HEK293T (cell line): ENCODE measurements at regions not wholly inside any gene's neighbourhood (a gene's known extent, or its start where the extent isn't known, plus 50 kb on each side); places are given as distances from the start of the nearest gene placed in this dataset.
"Not testable (repeated sequence)": the region's sequence is repeated elsewhere in the genome, so short reads cannot be mapped to it uniquely, and the experiment has no call there.

ENCODE experiments used
- ARNT ChIP-seq: fragments of 450-650 bp; IDR thresholded peaks from 2 replicates; pipeline ENCODE4 v1.6.1; 2017; ENCODE audit warnings: mild to moderate bottlenecking
- BHLHE40 ChIP-seq: fragments of 450-650 bp; IDR thresholded peaks from 2 replicates; pipeline ENCODE4 v1.6.1; 2016; ENCODE audit warnings: mild to moderate bottlenecking, moderate library complexity, borderline replicate concordance
- ELF4 ChIP-seq: fragments of 450-650 bp; IDR thresholded peaks from 2 replicates; pipeline ENCODE4 v1.6.1; 2017; ENCODE audit warnings: antibody characterized with exemption
- FOXK2 ChIP-seq: fragments of 450-650 bp; IDR thresholded peaks from 2 replicates; pipeline ENCODE4 v1.6.1; 2016; ENCODE audit warnings: mild to moderate bottlenecking
- FOXM1 ChIP-seq: fragments of 450-650 bp; IDR thresholded peaks from 2 replicates; pipeline ENCODE4 v1.6.1; 2017; ENCODE audit warnings: mild to moderate bottlenecking, borderline replicate concordance
- HDGF ChIP-seq: fragments of 450-650 bp; IDR thresholded peaks from 2 replicates; pipeline ENCODE4 v1.6.1; 2017; ENCODE audit warnings: antibody characterized with exemption, borderline replicate concordance
- NFRKB ChIP-seq: fragments of 450-650 bp; IDR thresholded peaks from 2 replicates; pipeline ENCODE4 v1.6.1; 2016; ENCODE audit warnings: mild to moderate bottlenecking, moderate library complexity
- PKNOX1 ChIP-seq: fragments of 450-650 bp; IDR thresholded peaks from 2 replicates; pipeline ENCODE4 v1.6.1; 2016
- SP1 ChIP-seq: fragments of 450-650 bp; IDR thresholded peaks from 2 replicates; pipeline ENCODE4 v1.6.1; 2017
- SUZ12 ChIP-seq: fragments of 450-650 bp; IDR thresholded peaks from 2 replicates; pipeline ENCODE4 v1.6.1; 2016; ENCODE audit warnings: mild to moderate bottlenecking
- TARDBP ChIP-seq: fragments of 450-650 bp; IDR thresholded peaks from 2 replicates; pipeline ENCODE4 v1.6.1; 2016
- ZNF384 ChIP-seq: fragments of 450-650 bp; IDR thresholded peaks from 2 replicates; pipeline ENCODE4 v1.6.1; 2016

- not testable (repeated sequence) for TF ChIP-seq PKNOX1, BHLHE40, SUZ12, HDGF, ZNF384, ARNT, TARDBP, SP1, NFRKB, FOXK2, FOXM1, ELF4
Measured at GRCh38 chr6:119829499-119829898, 479.9 kb upstream of the MAN1A1 start.
